ENCODE measurements at regions not wholly inside any gene's neighbourhood (a gene's known extent, or its start where the extent isn't known, plus 50 kb on each side); places are given as distances from the start of the nearest gene placed in this dataset.

GRCh38 chr2:7429733-7430132 lies 512.5 kb downstream of the RNF144A start:
- TF ChIP-seq CTCF (IDR thresholded peaks at IDR 0.05; ENCODE audit: low read depth, low read length) (no peak), MYC (IDR thresholded peaks at IDR 0.05; ENCODE audit: low read depth, low read length) (no peak), MAX (IDR thresholded peaks at IDR 0.05; ENCODE audit: low read depth, low read length) (no peak), POLR2A (IDR thresholded peaks at IDR 0.05; ENCODE audit: extremely low read depth, insufficient read length) (no peak)
- DNase-seq (ENCODE audit: low read depth), result no peak
- H3K4me3 ChIP-seq (ENCODE audit: low read depth, low read length), result no peak overlapping the region

DNA sequence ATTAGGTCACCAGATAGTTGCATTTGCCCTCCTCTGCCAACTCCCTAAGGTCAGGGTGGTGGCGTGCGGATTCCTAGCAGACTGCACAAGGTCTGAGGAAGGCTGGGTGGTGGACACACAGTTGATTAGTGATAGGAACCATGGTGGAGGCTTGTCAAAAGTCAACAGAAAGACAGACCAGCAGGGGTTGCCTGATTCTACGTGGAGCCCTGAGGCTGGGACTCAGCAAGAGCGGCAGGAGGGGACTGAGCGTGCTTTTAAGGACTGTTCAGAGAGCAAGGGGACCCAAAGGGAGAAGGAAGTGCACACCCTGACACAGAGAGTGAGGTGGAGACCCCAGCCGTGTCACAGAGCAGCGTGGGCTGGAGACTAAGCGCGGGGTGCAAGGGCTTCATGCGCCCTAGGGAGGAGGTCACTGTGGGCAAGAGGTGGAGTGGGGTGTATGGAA lies 513.2 kb downstream of the RNF144A start:
- no peak for DNase-seq (ENCODE audit: low read depth)
- TF ChIP-seq CTCF (IDR thresholded peaks at IDR 0.05; ENCODE audit: low read depth, low read length), result no peak
- TF ChIP-seq POLR2A (IDR thresholded peaks at IDR 0.05; ENCODE audit: extremely low read depth, insufficient read length), result no peak
- TF ChIP-seq MYC (IDR thresholded peaks at IDR 0.05; ENCODE audit: low read depth, low read length), result no peak
- TF ChIP-seq MAX (IDR thresholded peaks at IDR 0.05; ENCODE audit: low read depth, low read length), result no peak
- no peak overlapping the region for H3K4me3 ChIP-seq (ENCODE audit: low read depth, low read length)

- TF ChIP-seq MYC (IDR thresholded peaks at IDR 0.05; ENCODE audit: low read depth, low read length), result no peak
- TF ChIP-seq CTCF (IDR thresholded peaks at IDR 0.05; ENCODE audit: low read depth, low read length), result no peak
- TF ChIP-seq POLR2A (IDR thresholded peaks at IDR 0.05; ENCODE audit: extremely low read depth, insufficient read length), result no peak
- no peak for TF ChIP-seq MAX (IDR thresholded peaks at IDR 0.05; ENCODE audit: low read depth, low read length)
- no peak overlapping the region for H3K4me3 ChIP-seq (ENCODE audit: low read depth, low read length)
- DNase-seq (ENCODE audit: low read depth), result peak; percentile 85
These were observed 513.8 kb downstream of the RNF144A start for GRCh38 chr2:7430869-7431641.

DNA sequence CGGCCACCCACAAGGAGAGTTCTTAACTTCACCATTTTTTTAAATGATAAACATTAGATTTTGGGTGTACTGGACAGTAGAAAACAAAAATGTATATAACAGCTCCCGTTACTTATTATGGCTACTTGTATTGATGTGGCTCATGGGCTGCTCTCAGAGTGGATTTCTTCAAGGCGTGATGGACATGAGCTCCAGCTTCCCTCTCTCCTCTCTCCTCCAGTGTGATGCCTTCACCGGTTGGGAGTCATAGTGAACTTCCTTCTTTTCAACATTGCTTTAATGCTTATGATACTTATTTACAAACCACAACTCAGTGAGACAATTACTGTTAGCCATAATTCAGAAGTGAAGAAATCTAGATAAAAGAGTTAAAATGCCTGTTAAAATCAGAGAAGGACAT lies 515.2 kb downstream of the RNF144A start:
- no peak overlapping the region for H3K4me3 ChIP-seq (ENCODE audit: low read depth, low read length)
- DNase-seq (ENCODE audit: low read depth), result peak; percentile 11
- TF ChIP-seq MYC (IDR thresholded peaks at IDR 0.05; ENCODE audit: low read depth, low read length), result no peak
- no peak for TF ChIP-seq MAX (IDR thresholded peaks at IDR 0.05; ENCODE audit: low read depth, low read length)
- TF ChIP-seq POLR2A (IDR thresholded peaks at IDR 0.05; ENCODE audit: extremely low read depth, insufficient read length), result no peak
- TF ChIP-seq CTCF (IDR thresholded peaks at IDR 0.05; ENCODE audit: low read depth, low read length), result no peak

DNA sequence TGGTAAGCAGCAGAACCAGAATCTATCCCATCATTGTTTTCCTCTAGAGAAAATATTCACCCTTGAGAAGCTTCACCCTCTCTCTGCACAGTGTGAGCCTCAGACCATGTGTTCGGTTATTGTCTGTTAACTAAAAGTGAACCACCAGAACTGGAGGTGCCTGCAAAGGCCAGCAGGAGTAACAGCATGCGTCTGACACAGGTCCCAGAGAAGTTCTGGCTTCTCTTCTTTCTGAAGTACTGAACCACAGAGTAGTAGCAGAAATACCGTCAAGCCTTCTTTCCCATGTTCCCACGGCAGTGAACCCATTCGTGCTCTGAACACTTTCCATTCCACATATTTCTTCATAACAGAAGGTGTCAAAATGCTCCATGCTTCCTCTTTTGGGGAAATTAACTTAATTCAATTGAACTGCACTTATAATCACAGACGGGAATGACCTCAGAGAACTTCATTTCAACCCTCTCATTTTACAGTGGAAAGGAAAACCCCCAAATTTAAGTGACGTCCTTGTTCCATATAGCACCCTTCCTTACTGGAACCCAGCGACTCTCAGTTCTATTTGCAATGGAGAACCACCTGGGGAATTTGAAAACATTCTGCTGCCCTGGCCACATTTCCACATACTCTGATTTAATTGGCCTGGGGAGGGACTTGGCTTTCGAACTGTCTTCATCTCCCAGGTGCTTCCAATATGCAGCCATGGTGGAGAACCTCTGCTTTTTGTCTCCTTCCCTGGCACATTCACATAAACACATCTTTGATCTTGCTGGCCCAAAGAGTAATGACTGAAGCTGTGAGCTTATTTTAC lies 519.1 kb downstream of the RNF144A start:
- DNase-seq (ENCODE audit: low read depth), result no peak
- TF ChIP-seq POLR2A (IDR thresholded peaks at IDR 0.05; ENCODE audit: extremely low read depth, insufficient read length) (no peak), MAX (IDR thresholded peaks at IDR 0.05; ENCODE audit: low read depth, low read length) (no peak), MYC (IDR thresholded peaks at IDR 0.05; ENCODE audit: low read depth, low read length) (no peak), CTCF (IDR thresholded peaks at IDR 0.05; ENCODE audit: low read depth, low read length) (no peak)
- H3K4me3 ChIP-seq (ENCODE audit: low read depth, low read length), result no peak overlapping the region

Data from NB4 (cell line).